ENCODE measurements at regions not wholly inside any gene's neighbourhood (a gene's known extent, or its start where the extent isn't known, plus 50 kb on each side); places are given as distances from the start of the nearest gene placed in this dataset.

DNA sequence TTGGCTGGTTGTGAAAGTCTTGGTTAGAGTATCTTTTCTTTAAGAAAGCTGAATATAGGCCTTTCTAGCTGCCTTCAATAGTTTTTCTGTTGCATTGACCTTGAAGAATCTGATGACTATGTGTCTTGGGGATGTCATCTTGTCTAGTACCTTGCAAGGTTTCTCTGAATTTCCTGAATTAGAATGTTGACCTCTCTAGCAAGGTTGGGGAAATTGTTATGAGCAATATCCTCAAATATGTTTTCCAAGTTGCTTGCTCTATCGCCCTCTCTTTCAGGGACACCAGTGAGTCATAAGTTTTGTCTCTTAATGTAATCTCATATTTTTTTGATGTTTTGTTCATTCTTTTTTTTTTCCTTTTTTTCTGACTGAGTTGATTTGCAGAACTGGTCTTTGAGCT lies 194.7 kb downstream of the RAB28 start:
- no peak overlapping the region for H3K27ac ChIP-seq
- no peak for FAIRE-seq
- H3K4me3 ChIP-seq: no peak overlapping the region
- 10% methylated on average over 1 of the region's 1 CpG for WGBS (ENCODE audit: missing lambda C conversion rate)
- DNase-seq (ENCODE audit: low read depth in 1 of 2, low spot score in 1 of 2): no peak
- ATAC-seq: no peak
- H3K4me1 ChIP-seq: no peaks in the 10 kb centered on the region
- H3K4me2 ChIP-seq: no peak overlapping the region
- TF ChIP-seq NFE2L2 (conservative IDR thresholded peaks at IDR 0.05; ENCODE audit: low read length) (no peak), PHF8 (IDR thresholded peaks at IDR 0.05; ENCODE audit: borderline replicate concordance, low read depth) (no peak), MYC (IDR thresholded peaks at IDR 0.05; ENCODE audit: borderline replicate concordance, low read length) (no peak), MAFK (IDR thresholded peaks at IDR 0.05; ENCODE audit: partially characterized antibody) (no peak), HEYL (CRISPR knock-in tag; IDR thresholded peaks at IDR 0.05) (no peak), HOXB13 (CRISPR knock-in tag; IDR thresholded peaks at IDR 0.05; ENCODE audit: low read depth) (no peak), NR3C1 (IDR thresholded peaks at IDR 0.05) (no peak), HOXB5 (CRISPR knock-in tag; IDR thresholded peaks at IDR 0.05) (no peak), RFX5 (IDR thresholded peaks at IDR 0.05) (no peak), EP300 (IDR thresholded peaks at IDR 0.05) (no peak), CBX2 (IDR thresholded peaks at IDR 0.05; ENCODE audit: borderline replicate concordance, low read depth) (no peak), FOXS1 (CRISPR knock-in tag; IDR thresholded peaks at IDR 0.05) (no peak), KDM1A (IDR thresholded peaks at IDR 0.05; ENCODE audit: low read depth) (no peak), CHD4 (IDR thresholded peaks at IDR 0.05; ENCODE audit: borderline replicate concordance) (no peak)
- TF ChIP-seq, protein P1, sequence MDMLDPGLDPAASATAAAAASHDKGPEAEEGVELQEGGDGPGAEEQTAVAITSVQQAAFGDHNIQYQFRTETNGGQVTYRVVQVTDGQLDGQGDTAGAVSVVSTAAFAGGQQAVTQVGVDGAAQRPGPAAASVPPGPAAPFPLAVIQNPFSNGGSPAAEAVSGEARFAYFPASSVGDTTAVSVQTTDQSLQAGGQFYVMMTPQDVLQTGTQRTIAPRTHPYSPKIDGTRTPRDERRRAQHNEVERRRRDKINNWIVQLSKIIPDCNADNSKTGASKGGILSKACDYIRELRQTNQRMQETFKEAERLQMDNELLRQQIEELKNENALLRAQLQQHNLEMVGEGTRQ (IDR thresholded peaks at IDR 0.05): no peak
- TF ChIP-seq, protein P2, sequence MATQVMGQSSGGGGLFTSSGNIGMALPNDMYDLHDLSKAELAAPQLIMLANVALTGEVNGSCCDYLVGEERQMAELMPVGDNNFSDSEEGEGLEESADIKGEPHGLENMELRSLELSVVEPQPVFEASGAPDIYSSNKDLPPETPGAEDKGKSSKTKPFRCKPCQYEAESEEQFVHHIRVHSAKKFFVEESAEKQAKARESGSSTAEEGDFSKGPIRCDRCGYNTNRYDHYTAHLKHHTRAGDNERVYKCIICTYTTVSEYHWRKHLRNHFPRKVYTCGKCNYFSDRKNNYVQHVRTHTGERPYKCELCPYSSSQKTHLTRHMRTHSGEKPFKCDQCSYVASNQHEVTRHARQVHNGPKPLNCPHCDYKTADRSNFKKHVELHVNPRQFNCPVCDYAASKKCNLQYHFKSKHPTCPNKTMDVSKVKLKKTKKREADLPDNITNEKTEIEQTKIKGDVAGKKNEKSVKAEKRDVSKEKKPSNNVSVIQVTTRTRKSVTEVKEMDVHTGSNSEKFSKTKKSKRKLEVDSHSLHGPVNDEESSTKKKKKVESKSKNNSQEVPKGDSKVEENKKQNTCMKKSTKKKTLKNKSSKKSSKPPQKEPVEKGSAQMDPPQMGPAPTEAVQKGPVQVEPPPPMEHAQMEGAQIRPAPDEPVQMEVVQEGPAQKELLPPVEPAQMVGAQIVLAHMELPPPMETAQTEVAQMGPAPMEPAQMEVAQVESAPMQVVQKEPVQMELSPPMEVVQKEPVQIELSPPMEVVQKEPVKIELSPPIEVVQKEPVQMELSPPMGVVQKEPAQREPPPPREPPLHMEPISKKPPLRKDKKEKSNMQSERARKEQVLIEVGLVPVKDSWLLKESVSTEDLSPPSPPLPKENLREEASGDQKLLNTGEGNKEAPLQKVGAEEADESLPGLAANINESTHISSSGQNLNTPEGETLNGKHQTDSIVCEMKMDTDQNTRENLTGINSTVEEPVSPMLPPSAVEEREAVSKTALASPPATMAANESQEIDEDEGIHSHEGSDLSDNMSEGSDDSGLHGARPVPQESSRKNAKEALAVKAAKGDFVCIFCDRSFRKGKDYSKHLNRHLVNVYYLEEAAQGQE (IDR thresholded peaks at IDR 0.05): no peak
- TF ChIP-seq, protein P3, sequence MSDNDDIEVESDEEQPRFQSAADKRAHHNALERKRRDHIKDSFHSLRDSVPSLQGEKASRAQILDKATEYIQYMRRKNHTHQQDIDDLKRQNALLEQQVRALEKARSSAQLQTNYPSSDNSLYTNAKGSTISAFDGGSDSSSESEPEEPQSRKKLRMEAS (IDR thresholded peaks at IDR 0.05): no peak
- TF ChIP-seq, protein P4, sequence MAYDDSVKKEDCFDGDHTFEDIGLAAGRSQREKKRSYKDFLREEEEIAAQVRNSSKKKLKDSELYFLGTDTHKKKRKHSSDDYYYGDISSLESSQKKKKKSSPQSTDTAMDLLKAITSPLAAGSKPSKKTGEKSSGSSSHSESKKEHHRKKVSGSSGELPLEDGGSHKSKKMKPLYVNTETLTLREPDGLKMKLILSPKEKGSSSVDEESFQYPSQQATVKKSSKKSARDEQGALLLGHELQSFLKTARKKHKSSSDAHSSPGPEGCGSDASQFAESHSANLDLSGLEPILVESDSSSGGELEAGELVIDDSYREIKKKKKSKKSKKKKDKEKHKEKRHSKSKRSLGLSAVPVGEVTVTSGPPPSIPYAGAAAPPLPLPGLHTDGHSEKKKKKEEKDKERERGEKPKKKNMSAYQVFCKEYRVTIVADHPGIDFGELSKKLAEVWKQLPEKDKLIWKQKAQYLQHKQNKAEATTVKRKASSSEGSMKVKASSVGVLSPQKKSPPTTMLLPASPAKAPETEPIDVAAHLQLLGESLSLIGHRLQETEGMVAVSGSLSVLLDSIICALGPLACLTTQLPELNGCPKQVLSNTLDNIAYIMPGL (CRISPR knock-in tag; IDR thresholded peaks at IDR 0.05; ENCODE audit: borderline replicate concordance): no peak
- no peaks in the 10 kb centered on the region for H3K9me3 ChIP-seq
- ChIA-PET POLR2A (no interaction called here), CTCF (no interaction called here)

DNA sequence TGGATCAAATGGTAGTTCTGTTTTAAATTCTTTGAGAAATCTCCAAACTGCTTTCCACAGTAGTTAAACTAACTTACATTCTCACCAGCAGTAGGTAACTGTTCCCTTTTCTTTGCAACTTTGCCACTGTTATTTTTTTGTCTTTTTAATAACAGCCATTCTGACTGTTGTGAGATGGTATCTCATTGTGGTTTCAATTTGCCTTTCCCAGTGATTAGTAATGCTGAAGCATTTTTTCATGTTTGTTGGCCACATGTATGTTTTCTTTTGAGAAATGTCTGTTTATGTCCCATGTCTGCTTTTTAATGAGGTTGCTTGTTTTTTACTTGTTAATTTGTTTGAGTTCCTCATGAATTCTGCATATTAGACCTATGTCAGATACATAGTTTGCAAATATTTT lies 198.8 kb downstream of the RAB28 start:
- no peaks in the 10 kb centered on the region for H3K4me1 ChIP-seq
- no peak for DNase-seq (ENCODE audit: low read depth in 1 of 2, low spot score in 1 of 2)
- H3K9me3 ChIP-seq: no peaks in the 10 kb centered on the region
- no peak for ATAC-seq
- H3K4me3 ChIP-seq: no peak overlapping the region
- CTCF ChIA-PET: no interaction called here
- FAIRE-seq: no peak
- no peak overlapping the region for H3K4me2 ChIP-seq
- TF ChIP-seq, protein P2 (IDR thresholded peaks at IDR 0.05): no peak
- TF ChIP-seq CHD4 (IDR thresholded peaks at IDR 0.05; ENCODE audit: borderline replicate concordance): no peak
- H3K27ac ChIP-seq: no peak overlapping the region
- POLR2A ChIA-PET: no interaction called here
